Lung (tissue), 11 donors: ENCODE measurements at regions not wholly inside any gene's neighbourhood (a gene's known extent, or its start where the extent isn't known, plus 50 kb on each side); places are given as distances from the start of the nearest gene placed in this dataset.

Experiments
- ATAC-seq: fragments of 200-7000 bp; cut with Tn5 transposase; one replicate; pipeline ENCODE4 v1.9.1; 2020; ENCODE audit warnings: moderate number of reproducible peaks; ENCODE audit not compliant: insufficient read depth, low FRiP score
- DNase-seq, 3 donors: peaks; one replicate each; pipeline ENCODE4 v3.0.0-alpha.2; 2013 to 2017
- H3K27ac ChIP-seq, 2 donors: one replicate each; pipeline ENCODE4 v1.5.1; 2013; ENCODE audit warnings: mild to moderate bottlenecking in 2 of 2, moderate library complexity in 2 of 2, control low read depth in 1 of 2, inconsistent platforms in 1 of 2, low read depth in 1 of 2, low read length in 1 of 2
- H3K27me3 ChIP-seq, 3 donors: one replicate each; pipeline ENCODE4 v1.5.1; 2013; ENCODE audit warnings: low read length in 2 of 3; ENCODE audit not compliant: control insufficient read depth in 3 of 3, insufficient read depth in 3 of 3
- H3K36me3 ChIP-seq, 4 donors: one replicate each; pipeline ENCODE4 v1.5.1; 2013; ENCODE audit warnings: low read length in 4 of 4, mild to moderate bottlenecking in 1 of 4, moderate library complexity in 1 of 4; ENCODE audit not compliant: control insufficient read depth in 4 of 4, insufficient read depth in 4 of 4
- H3K4me1 ChIP-seq, 5 donors: one replicate each; pipeline ENCODE4 v1.5.1; 2013; ENCODE audit warnings: low read length in 5 of 5, mild to moderate bottlenecking in 2 of 5, moderate library complexity in 1 of 5; ENCODE audit not compliant: control insufficient read depth in 5 of 5, insufficient read depth in 5 of 5
- H3K4me3 ChIP-seq: one replicate; pipeline ENCODE4 v1.5.1; 2013; ENCODE audit warnings: mild to moderate bottlenecking, control low read depth, moderate library complexity
- H3K9ac ChIP-seq, 2 donors: one replicate each; pipeline ENCODE4 v1.5.1; 2013; ENCODE audit warnings: low read length in 2 of 2, control low read depth in 1 of 2; ENCODE audit not compliant: insufficient read depth in 1 of 2
- H3K9me3 ChIP-seq, 4 donors: one replicate each; pipeline ENCODE4 v1.5.1; 2013; ENCODE audit warnings: low read length in 3 of 4, mild to moderate bottlenecking in 1 of 4, moderate library complexity in 1 of 4; ENCODE audit not compliant: control insufficient read depth in 4 of 4, insufficient read depth in 3 of 4
- CTCF ChIP-seq: IDR thresholded peaks from 2 replicates; pipeline ENCODE4 v1.5.1; 2012; ENCODE audit warnings: mild to moderate bottlenecking; ENCODE audit errors: control extremely low read depth, extremely low read depth
- WGBS, 2 donors: extraction: QIAGEN DNeasy Blood & Tissue Kit; methylation state at CpG; one replicate each; pipeline ENCODE4 v1.1.7; 2013; 5-methylcytosine and 5-hydroxymethylcytosine counted together
- donor health status: control.
- donor health status: control.
- donor health status: Bipolar disorder and iron deficiency.
- donor health status: healthy.
- donor health status: DM: yes; HTN: yes; CAD: no.

- Histone ChIP-seq H3K4me1 (no peaks in the 10 kb centered on the region), H3K9ac (no peak overlapping the region), H3K27me3 (no peaks in the 10 kb centered on the region), H3K27ac (no peak overlapping the region), H3K4me3 (no peak overlapping the region), H3K9me3 (no peaks in the 10 kb centered on the region), H3K36me3 (no peaks in the 10 kb centered on the region)
- no peak for TF ChIP-seq CTCF
- 0% methylated on average over 1 of the region's 1 CpG for WGBS, 2 donors
- ATAC-seq (no peak), DNase-seq (no peak)
These were observed 388.3 kb downstream of the NR4A2 start for GRCh38 chr2:155944218-155944617.

DNA sequence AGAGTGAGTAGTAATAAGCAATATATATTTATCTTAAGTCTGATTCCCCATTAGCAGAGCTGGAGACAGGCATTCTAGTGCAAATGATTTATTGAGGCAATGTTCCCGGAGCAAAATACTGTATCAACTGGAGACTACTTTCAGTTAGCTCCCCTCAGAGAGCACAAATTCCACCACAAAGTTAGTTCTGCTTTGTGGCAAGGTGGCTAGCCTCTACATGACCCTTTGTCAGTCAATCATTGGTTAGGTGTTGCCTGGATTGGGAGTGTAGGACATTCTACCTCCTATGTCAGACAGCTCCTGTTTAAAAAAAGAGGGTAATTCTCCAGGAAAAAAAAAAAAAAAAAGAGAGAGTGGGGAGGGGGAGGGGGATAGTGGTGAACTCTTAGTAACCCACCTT is 402.2 kb downstream of the NR4A2 start:
- Histone ChIP-seq H3K27ac (no peak overlapping the region), H3K9me3 (peaks cover 0 to 6% (median 4%) of the 10 kb centered on the region in 4 donors), H3K4me1 (no peaks in the 10 kb centered on the region), H3K4me3 (no peak overlapping the region), H3K27me3 (no peaks in the 10 kb centered on the region), H3K9ac (no peak overlapping the region), H3K36me3 (no peaks in the 10 kb centered on the region)
- no peak for TF ChIP-seq CTCF
- ATAC-seq = no peak
- 57 to 60% methylated on average over 1 of the region's 1 CpG for WGBS, 2 donors
- no peak for DNase-seq

- Histone ChIP-seq H3K9me3 (no peaks in the 10 kb centered on the region), H3K9ac (no peak overlapping the region), H3K4me1 (no peaks in the 10 kb centered on the region), H3K4me3 (no peak overlapping the region), H3K36me3 (no peaks in the 10 kb centered on the region), H3K27ac (no peak overlapping the region), H3K27me3 (no peaks in the 10 kb centered on the region)
- TF ChIP-seq CTCF = no peak
- no peak for DNase-seq
- no peak for ATAC-seq
- WGBS, 2 donors = 82 to 86% methylated on average over 1 of the region's 1 CpG
These were observed 415.1 kb downstream of the NR4A2 start for GRCh38 chr2:155917380-155917779.

DNA sequence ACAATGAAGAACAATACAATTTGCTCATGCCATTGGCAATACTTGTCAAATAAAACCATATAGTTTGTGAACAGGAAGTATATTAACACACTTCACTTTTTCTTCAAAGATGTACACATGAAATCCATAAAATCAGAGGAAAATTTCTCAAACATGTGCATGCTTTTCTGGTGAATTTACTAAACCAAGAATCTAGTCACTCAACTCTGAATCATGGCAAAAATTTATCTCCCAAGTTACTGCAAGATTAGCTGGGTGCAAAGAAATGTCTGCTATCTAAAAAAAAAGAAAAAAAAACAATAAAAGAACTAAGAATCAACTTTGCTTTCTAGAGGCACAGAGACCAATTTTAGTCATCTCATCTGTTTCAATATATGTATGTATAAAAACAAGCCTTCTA is 419.2 kb downstream of the NR4A2 start:
- H3K9ac ChIP-seq = no peak overlapping the region
- H3K36me3 ChIP-seq = no peaks in the 10 kb centered on the region
- no peaks in the 10 kb centered on the region for H3K9me3 ChIP-seq
- ATAC-seq (no peak), DNase-seq (no peak)
- no peaks in the 10 kb centered on the region for H3K4me1 ChIP-seq
- no peak overlapping the region for H3K4me3 ChIP-seq
- H3K27me3 ChIP-seq = no peaks in the 10 kb centered on the region
- no peak overlapping the region for H3K27ac ChIP-seq
- no peak for TF ChIP-seq CTCF
